Mesodermal cell (in vitro differentiated cells): ENCODE measurements at regions not wholly inside any gene's neighbourhood (a gene's known extent, or its start where the extent isn't known, plus 50 kb on each side); places are given as distances from the start of the nearest gene placed in this dataset.

Experiments
- H3K27ac ChIP-seq: 2 replicates; pipeline ENCODE4 v1.7.0; 2013; ENCODE audit warnings: mild to moderate bottlenecking, low read depth, low read length, moderate library complexity; ENCODE audit not compliant: severe bottlenecking
- H3K36me3 ChIP-seq: 2 replicates; pipeline ENCODE4 v1.7.1; 2013; ENCODE audit warnings: mild to moderate bottlenecking, low read length, moderate library complexity; ENCODE audit not compliant: control insufficient read depth, insufficient read depth
- H3K4me1 ChIP-seq: one replicate; pipeline ENCODE4 v1.7.1; 2013; ENCODE audit warnings: mild to moderate bottlenecking, low read length; ENCODE audit not compliant: insufficient read depth, control insufficient read depth, poor library complexity, severe bottlenecking
- H3K4me3 ChIP-seq: 2 replicates; pipeline ENCODE4 v1.7.0; 2013; ENCODE audit warnings: low read length, control low read depth, mild to moderate bottlenecking; ENCODE audit not compliant: insufficient read depth, poor library complexity, severe bottlenecking; ENCODE audit errors: extremely low read depth
- H3K9me3 ChIP-seq: 2 replicates; pipeline ENCODE4 v1.7.1; 2013; ENCODE audit warnings: mild to moderate bottlenecking, low read length, moderate library complexity; ENCODE audit not compliant: control insufficient read depth
- WGBS, 2 experiments: methylation state at CpG; one replicate each; pipeline ENCODE4 v1.1.5; 2013; ENCODE audit warnings: missing lambda C conversion rate in 2 of 2; ENCODE audit not compliant: insufficient coverage in 2 of 2; 5-methylcytosine and 5-hydroxymethylcytosine counted together

- no peak overlapping the region for H3K27ac ChIP-seq
- no peak overlapping the region for H3K4me3 ChIP-seq
- no peaks in the 10 kb centered on the region for H3K9me3 ChIP-seq
- H3K36me3 ChIP-seq: no peaks in the 10 kb centered on the region
- no peaks in the 10 kb centered on the region for H3K4me1 ChIP-seq
- WGBS, 2 experiments: 88% methylated on average over 2 of the region's 2 CpGs; no CpG with 5 or more reads in 1 of the 2 experiments
Observed at GRCh38 chr3:145981056-145981455, 179.9 kb downstream of the PLOD2 start.

- no peaks in the 10 kb centered on the region for H3K9me3 ChIP-seq
Observed at GRCh38 chr3:145983101-145983500, 177.9 kb downstream of the PLOD2 start.

More at GRCh38 chr3:145983101-145983500, 177.9 kb downstream of the PLOD2 start:
- Histone ChIP-seq H3K27ac (no peak overlapping the region), H3K4me1 (no peaks in the 10 kb centered on the region), H3K36me3 (no peaks in the 10 kb centered on the region), H3K4me3 (no peak overlapping the region)
- 100% methylated on average over 1 of the region's 4 CpGs; no CpG with 5 or more reads in 1 of the 2 experiments for WGBS, 2 experiments
